Transverse colon (tissue), 4 donors: ENCODE measurements at regions not wholly inside any gene's neighbourhood (a gene's known extent, or its start where the extent isn't known, plus 50 kb on each side); places are given as distances from the start of the nearest gene placed in this dataset.
A peak's percentile ranks its signal among the peaks of the same experiment; 100 is the strongest.

ENCODE experiments used
- DNase-seq: peaks from one replicate; pipeline ENCODE4 v3.0.0-alpha.2; 2019
- H3K27ac ChIP-seq, 4 donors: fragments of 200-600 bp; sonication (generic); 2 replicates each; pipeline ENCODE4 v1.5.1; 2016 to 2018; ENCODE audit warnings: inconsistent platforms in 4 of 4
- H3K27me3 ChIP-seq: fragments of 200-600 bp; sonication (generic); 2 replicates; pipeline ENCODE4 v1.5.1; 2017; ENCODE audit warnings: inconsistent platforms
- H3K36me3 ChIP-seq, 4 donors: fragments of 200-600 bp; sonication (generic); 2 replicates each; pipeline ENCODE4 v1.5.1; 2017 to 2019; ENCODE audit warnings: inconsistent platforms in 4 of 4
- H3K4me1 ChIP-seq, 4 donors: fragments of 200-600 bp; sonication (generic); 2 replicates each; pipeline ENCODE4 v1.5.1; 2017 to 2020; ENCODE audit warnings: inconsistent platforms in 4 of 4
- H3K4me3 ChIP-seq, 4 donors: fragments of 200-600 bp; sonication (generic); 1 replicate in 1 of 4; 2 replicates in 3 of 4; pipeline versions ENCODE4 v1.5.1 to v1.6.1; 2017 to 2019; ENCODE audit warnings: inconsistent platforms in 4 of 4
- H3K9me3 ChIP-seq, 2 donors: fragments of 200-600 bp; sonication (generic); 2 replicates each; pipeline ENCODE4 v1.5.1; 2017 to 2019; ENCODE audit warnings: inconsistent platforms in 2 of 2
- EP300 ChIP-seq: sonication (generic); formaldehyde crosslinking; IDR thresholded peaks from one replicate; pipeline ENCODE4 v1.6.1; 2017; ENCODE audit warnings: antibody characterized with exemption, low read depth
- POLR2A ChIP-seq: fragments of 450-650 bp; IDR thresholded peaks from one replicate; pipeline ENCODE4 v1.6.1; 2016; ENCODE audit warnings: antibody characterized with exemption, mild to moderate bottlenecking, moderate library complexity
- POLR2AphosphoS5 ChIP-seq, 3 donors: sonication (generic); formaldehyde crosslinking; IDR thresholded peaks; one replicate each; pipeline ENCODE4 v1.6.1; 2016; ENCODE audit warnings: antibody characterized with exemption in 3 of 3
- WGBS, 2 donors: methylation state at CpG; one replicate each; pipeline ENCODE4 v1.1.5; 2018; ENCODE audit warnings: low coverage in 1 of 2; 5-methylcytosine and 5-hydroxymethylcytosine counted together
- in situ Hi-C, 4 donors: fragments of 200-750 bp; cut with MboI; loops; one replicate each; pipeline versions ENCODE4 v1.15.0 to v1.15.1; 2017; ENCODE audit warnings: low sequenced_read_pairs in 3 of 4, low pct_ligation_motif_present in 1 of 4, low pct_unique_long_range_greater_than_20kb in 1 of 4
- intact Hi-C: fragments of 100-400 bp; cut with DNase I; formaldehyde crosslinking; loops from one replicate; pipeline ENCODE4 v1.15.1; 2023; ENCODE audit warnings: low total_unique reads
- TF ChIP-seq, protein P1 (sequence below), 5 experiments: fragments of 200-600 bp in 3 of 5; fragments of 450-650 bp in 2 of 5; sonication (generic) in 3 of 5; IDR thresholded peaks; 1 replicate in 2 of 5; 2 replicates in 3 of 5; pipeline ENCODE4 v1.5.1; 2016 to 2017; ENCODE audit warnings: antibody characterized with exemption in 5 of 5, inconsistent platforms in 3 of 5, mild to moderate bottlenecking in 2 of 5, moderate library complexity in 1 of 5

DNA sequence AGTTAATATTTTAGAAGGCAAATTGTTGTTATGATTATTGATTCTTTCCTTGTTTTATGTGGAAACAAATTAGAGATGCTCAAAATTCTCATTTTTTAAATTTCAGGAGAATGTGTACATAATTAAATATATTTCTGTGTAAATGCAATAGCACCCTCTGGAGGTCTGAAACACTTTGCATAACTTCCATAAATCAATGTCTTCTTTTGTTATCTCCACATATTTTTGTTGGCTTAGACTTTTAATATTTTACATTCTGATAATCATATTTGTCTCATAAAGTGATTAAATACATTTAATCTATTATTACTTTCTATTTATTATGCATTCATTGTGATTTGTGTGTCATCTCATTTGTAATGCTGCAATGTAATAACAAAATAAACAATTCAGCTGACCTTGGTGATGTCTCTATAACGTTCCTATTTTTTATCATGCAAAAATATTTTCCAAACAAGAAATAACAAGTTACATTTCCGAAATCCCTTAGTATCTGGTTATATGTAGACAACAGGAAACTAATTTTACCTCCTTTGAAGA lies 201.8 kb upstream of the GALNT5 start:
- H3K4me1 ChIP-seq = no peaks in the 10 kb centered on the region
- no peaks in the 10 kb centered on the region for H3K9me3 ChIP-seq
- no peak overlapping the region for H3K4me3 ChIP-seq
- TF ChIP-seq POLR2A = no peak
- no peak for TF ChIP-seq POLR2AphosphoS5 (IDR thresholded peaks at IDR 0.05)
- TF ChIP-seq, protein P1, sequence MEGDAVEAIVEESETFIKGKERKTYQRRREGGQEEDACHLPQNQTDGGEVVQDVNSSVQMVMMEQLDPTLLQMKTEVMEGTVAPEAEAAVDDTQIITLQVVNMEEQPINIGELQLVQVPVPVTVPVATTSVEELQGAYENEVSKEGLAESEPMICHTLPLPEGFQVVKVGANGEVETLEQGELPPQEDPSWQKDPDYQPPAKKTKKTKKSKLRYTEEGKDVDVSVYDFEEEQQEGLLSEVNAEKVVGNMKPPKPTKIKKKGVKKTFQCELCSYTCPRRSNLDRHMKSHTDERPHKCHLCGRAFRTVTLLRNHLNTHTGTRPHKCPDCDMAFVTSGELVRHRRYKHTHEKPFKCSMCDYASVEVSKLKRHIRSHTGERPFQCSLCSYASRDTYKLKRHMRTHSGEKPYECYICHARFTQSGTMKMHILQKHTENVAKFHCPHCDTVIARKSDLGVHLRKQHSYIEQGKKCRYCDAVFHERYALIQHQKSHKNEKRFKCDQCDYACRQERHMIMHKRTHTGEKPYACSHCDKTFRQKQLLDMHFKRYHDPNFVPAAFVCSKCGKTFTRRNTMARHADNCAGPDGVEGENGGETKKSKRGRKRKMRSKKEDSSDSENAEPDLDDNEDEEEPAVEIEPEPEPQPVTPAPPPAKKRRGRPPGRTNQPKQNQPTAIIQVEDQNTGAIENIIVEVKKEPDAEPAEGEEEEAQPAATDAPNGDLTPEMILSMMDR (IDR thresholded peaks at IDR 0.05) = peak in 4 of 5 experiments; percentile 20 to 46 (median 31)
- TF ChIP-seq EP300 = no peak
- no peaks in the 10 kb centered on the region for H3K27me3 ChIP-seq
- H3K27ac ChIP-seq = no peak overlapping the region
- 9 to 10% methylated on average over 2 of the region's 2 CpGs for WGBS, 2 donors
- DNase-seq = no peak
- intact Hi-C loops (no loop called here), in situ Hi-C loops (no loop called here)
- no peaks in the 10 kb centered on the region for H3K36me3 ChIP-seq

DNA sequence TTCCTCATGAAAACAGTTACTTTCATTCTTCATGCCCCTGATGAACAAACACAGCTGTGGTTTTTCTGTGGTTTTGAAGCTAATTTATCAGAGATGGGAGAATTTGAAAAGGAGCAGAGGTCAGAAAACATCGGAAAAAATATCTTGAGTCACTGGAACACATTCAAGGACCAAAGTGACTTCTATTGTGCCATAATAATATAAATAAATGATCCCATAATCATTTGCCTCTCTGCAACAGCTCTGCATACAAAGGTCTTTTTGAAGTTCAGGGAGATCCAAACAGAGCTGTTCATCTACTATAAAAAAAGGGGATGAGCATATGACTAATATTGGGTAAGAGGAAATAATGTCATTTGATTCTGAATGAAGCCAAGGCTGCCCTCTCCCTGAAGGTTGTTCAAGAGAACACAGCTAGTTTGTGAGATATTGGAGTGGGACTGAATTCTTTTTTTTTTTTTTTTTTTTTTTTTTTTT lies 201.3 kb upstream of the GALNT5 start:
- 13 to 17% methylated on average over 1 of the region's 1 CpG for WGBS, 2 donors
- Histone ChIP-seq H3K36me3 (no peaks in the 10 kb centered on the region), H3K9me3 (no peaks in the 10 kb centered on the region), H3K27ac (no peak overlapping the region), H3K4me3 (no peak overlapping the region), H3K27me3 (no peaks in the 10 kb centered on the region), H3K4me1 (no peaks in the 10 kb centered on the region)
- in situ Hi-C loops = no loop called here
- no peak for DNase-seq
- intact Hi-C loops = no loop called here
- TF ChIP-seq POLR2A (no peak), EP300 (no peak)

DNA sequence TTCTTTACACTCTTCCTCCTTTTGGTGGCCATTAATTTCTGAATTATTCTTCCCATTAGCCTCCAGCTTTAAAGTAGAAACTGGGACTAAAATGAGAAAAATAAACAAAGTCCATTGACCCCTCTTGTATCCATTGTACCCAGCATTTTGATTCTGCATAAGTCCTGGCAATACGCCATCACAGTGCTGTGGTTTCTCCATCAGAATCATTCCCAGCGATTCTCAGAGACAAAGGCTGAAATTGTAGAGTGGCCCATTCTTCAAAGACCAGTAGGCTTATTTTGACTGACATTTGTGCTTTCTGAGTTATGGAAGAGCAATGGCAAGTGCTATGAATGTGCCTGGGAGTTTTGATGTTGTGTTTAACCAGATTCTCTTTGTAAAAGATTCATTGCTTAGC lies 199.3 kb upstream of the GALNT5 start:
- no peaks in the 10 kb centered on the region for H3K27me3 ChIP-seq
- intact Hi-C loops = no loop called here
- no peak overlapping the region for H3K27ac ChIP-seq
- WGBS, 2 donors = 83 to 84% methylated on average over 2 of the region's 2 CpGs
- H3K36me3 ChIP-seq = no peaks in the 10 kb centered on the region
- H3K4me1 ChIP-seq = no peaks in the 10 kb centered on the region
- H3K9me3 ChIP-seq = no peaks in the 10 kb centered on the region
- no peak for DNase-seq
- TF ChIP-seq POLR2A = no peak
- TF ChIP-seq POLR2AphosphoS5 (IDR thresholded peaks at IDR 0.05) = no peak
- TF ChIP-seq EP300 = no peak
- TF ChIP-seq, protein P1 (IDR thresholded peaks at IDR 0.05) = no peak
- no peak overlapping the region for H3K4me3 ChIP-seq
- in situ Hi-C loops = no loop called here

DNA sequence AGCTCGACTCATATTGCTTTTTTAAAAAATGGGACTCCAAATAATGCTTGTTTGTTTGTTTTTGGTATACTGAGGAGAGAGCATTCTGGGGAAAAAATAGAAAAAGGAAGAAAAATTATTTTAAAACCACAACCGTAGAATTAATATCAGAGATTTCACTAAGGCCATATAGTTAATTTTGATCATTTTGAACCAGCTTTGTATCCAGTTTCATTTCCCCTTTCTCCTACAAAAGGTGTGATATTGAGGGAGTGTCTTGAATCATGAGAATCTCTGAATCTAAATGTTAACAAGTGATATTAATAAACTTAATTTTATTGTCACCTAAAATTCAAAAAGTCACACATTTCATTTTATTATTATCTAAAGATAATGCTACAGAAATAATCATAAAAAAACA lies 198.5 kb upstream of the GALNT5 start:
- intact Hi-C loops (no loop called here), in situ Hi-C loops (no loop called here)
- no peak for TF ChIP-seq POLR2AphosphoS5 (IDR thresholded peaks at IDR 0.05)
- TF ChIP-seq EP300 = no peak
- TF ChIP-seq, protein P1 (IDR thresholded peaks at IDR 0.05) = no peak
- no peak for TF ChIP-seq POLR2A
- Histone ChIP-seq H3K27ac (no peak overlapping the region), H3K4me3 (no peak overlapping the region), H3K9me3 (no peaks in the 10 kb centered on the region), H3K4me1 (no peaks in the 10 kb centered on the region), H3K27me3 (no peaks in the 10 kb centered on the region), H3K36me3 (no peaks in the 10 kb centered on the region)
- DNase-seq = no peak
- WGBS, 2 donors = 86 to 90% methylated on average over 2 of the region's 2 CpGs

DNA sequence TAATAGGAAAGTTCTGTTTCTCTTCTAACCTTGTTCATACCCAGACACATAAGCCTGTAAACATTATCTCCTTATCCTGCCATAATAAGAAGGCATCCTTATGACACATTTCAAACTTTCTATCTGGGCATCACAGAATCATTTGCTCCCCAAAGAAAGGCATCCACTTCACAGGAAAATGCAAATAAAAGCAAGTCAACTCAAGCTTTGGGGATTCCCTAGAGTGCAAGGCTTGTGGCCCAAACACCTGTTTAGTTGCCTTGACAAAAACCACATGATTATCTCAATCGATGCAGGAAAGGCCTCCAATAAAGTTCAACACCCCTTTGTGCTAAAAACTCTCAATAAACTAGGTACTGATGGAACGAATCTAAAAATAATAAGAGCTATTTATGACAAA lies 195.7 kb upstream of the GALNT5 start:
- no peaks in the 10 kb centered on the region for H3K36me3 ChIP-seq
- no peaks in the 10 kb centered on the region for H3K27me3 ChIP-seq
- intact Hi-C loops (no loop called here), in situ Hi-C loops (no loop called here)
- H3K4me1 ChIP-seq = no peaks in the 10 kb centered on the region
- H3K27ac ChIP-seq = no peak overlapping the region
- no peak for TF ChIP-seq POLR2A
- TF ChIP-seq, protein P1 (IDR thresholded peaks at IDR 0.05) = no peak
- no peak for TF ChIP-seq EP300
- no peak for TF ChIP-seq POLR2AphosphoS5 (IDR thresholded peaks at IDR 0.05)
- 63 to 72% methylated on average over 2 of the region's 2 CpGs for WGBS, 2 donors
- no peak overlapping the region for H3K4me3 ChIP-seq
- no peak for DNase-seq
- H3K9me3 ChIP-seq = no peaks in the 10 kb centered on the region
